Globus pallidus (tissue), 1 donor: ENCODE measurements at regions not wholly inside any gene's neighbourhood (a gene's known extent, or its start where the extent isn't known, plus 50 kb on each side); places are given as distances from the start of the nearest gene placed in this dataset.
A peak's percentile ranks its signal among the peaks of the same experiment; 100 is the strongest.

ENCODE experiments used
- DNase-seq: peaks from one replicate; pipeline ENCODE4 v3.0.0-alpha.2; 2015; ENCODE audit warnings: low spot score

DNA sequence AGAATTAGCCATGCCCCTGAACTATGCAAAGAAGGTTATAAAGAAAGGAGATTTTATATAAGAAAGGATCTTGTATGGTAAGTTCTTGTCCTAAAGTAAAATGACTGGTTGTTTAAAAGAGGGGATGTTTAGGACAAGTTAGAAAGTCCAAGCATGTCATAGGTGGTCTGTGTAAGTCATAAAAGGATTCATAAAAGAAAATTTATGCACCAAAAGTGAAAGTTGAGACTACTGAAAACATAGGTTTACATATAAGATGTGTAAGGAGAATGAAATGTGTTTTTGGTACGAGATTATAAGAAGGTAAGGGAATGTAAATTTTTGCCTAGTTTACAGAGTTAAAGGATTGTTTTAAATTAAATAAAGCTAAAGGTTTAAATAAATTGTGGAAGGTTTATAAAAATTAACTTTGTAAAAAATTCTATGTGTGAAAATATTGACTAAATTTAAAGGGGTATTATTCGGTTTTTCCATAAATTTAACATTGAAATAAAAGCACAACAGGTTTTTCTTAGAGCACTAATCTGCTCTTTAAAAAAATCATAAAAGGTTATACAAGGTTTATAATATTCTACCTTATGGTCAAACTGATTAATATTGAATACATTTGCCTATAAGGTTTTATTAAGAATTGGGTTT lies 93.6 kb upstream of the UST start:
- no peak for DNase-seq

DNA sequence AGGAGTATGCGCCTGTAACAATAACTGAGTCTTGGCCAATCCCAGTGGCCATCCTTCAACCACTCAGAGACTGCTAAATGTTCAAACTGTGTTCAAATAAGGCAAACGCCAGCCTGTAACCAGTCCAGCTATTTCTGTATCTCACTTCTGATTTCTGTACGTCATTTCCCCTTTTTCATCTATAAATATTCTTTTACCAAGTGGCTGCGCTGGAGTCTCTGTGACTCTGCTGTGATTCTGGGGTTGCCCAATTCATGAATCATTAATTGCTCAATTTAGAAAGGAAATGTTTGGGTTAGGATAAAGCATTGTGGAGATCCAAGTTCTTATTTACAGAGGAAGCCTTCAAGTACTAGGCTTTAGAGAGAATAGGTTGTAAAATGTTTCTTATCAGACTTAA lies 89.8 kb upstream of the UST start:
- DNase-seq = peak; percentile 49

- no peak for DNase-seq
Observed at GRCh38 chr6:148658681-148659430, 88.0 kb upstream of the UST start.

DNA sequence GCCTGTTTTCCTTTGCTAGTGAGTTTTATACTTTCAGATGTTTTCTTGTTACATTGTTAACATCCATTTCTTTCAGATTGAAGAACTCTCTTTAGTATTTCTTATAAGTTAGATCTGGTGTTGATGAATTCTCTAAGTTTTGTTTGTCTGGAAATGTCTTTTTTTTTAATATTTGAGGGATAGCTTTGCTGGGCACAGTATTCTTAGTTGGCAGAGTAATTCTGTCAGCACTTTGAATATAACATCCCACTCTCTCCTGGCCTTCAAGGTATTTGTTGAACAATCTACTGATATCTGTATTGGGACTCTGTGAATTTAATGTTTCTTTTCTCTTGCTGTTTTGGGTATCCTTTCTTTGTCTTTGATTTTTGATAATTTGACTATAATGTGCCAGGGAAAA lies 79.4 kb upstream of the UST start:
- DNase-seq = no peak

DNA sequence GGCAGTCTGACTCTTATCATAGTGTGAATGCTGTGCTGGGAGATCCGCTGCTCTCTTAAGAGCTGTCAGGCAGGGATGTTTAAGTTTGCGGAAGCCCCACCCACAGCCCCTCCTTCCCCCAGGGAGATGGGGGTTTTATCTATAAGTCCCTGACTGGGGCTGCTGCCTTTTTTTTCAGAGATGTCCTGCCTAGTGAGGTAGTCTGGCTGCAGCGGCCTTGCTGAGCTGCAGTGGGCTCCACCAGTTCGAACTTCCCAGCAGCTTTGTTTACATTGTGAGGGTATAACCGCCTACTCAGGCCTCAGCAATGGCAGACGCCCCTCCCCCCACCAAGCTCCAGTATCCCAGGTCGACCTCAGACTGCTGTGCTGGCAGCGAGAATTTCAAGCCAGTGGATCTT lies 75.7 kb upstream of the UST start:
- no peak for DNase-seq

- no peak for DNase-seq
Observed at GRCh38 chr6:148671952-148672351, 74.9 kb upstream of the UST start.

DNA sequence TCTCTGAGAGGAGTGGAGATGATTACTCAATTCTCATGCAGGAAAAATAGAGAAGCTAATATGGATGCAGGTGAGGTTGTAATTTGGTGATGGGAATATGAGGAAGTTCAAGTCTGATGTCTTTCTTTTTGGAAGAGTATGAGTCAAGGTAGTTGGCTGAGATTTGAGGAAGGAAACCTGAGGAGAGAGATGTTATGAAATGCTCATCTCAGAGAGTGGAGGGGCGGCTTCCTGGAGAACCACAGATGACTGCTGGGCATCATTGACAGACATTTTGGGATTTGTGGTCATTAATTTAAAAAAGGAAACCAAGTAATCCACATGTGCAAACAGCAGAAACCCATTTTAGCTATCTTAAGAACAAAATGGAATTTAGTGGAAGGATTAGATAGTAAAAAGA lies 72.5 kb upstream of the UST start:
- no peak for DNase-seq

- no peak for DNase-seq
Observed at GRCh38 chr6:148677594-148678476, 69.0 kb upstream of the UST start.

GRCh38 chr6:148678682-148679081 lies 68.1 kb upstream of the UST start:
- DNase-seq = no peak

- DNase-seq = no peak
Observed at GRCh38 chr6:148681666-148682065, 65.2 kb upstream of the UST start.

GRCh38 chr6:148682252-148682651 lies 64.6 kb upstream of the UST start:
- DNase-seq = no peak

DNA sequence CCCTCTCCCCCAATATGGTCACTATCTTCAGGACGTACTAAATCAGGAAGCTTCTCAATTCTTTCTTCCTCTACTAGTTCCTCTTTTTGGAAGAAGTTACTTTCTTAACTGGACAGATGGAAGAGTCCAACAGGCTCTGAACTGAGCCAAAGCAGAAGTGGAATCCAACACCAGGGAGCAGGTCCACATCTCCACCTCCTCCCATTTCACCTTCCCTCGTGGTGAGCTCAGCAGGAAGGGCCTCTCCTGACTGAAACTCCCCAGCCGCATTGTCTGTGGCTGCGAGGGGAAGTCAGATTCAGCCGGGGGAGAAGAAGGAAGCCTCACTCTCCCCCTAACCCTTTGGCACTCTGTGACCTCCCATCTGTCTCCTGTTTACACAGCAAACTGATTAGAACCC lies 63.8 kb upstream of the UST start:
- DNase-seq = peak; percentile 35

- no peak for DNase-seq
Observed at GRCh38 chr6:148689168-148689567, 57.7 kb upstream of the UST start.

DNA sequence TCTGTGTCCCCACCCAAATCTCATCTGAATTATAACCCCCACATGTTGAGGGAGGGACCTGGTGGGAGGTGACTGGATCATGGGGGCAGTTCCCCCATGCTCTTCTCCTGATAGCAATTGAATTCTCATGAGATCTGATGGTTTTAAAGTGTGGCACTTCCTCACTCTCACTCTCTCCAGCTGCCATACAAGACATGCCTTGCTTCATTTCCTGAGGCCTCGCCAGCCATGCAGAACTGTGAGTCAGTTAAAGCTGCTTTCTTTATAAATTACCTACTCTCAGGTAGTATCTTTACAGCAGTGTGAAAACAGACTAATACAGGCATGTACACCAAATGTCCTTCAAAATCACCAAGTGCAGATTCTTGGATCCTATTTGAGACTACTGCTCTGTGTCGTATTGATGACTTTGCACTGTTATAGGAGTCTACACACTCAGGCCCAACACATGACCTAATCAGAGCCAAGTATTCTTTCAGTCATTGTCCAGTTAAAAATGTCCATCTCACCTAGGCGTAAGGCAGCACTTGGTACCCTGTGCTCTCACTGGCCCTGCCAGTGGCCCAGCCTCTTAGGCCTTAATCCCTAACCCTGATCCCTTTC lies 52.8 kb upstream of the UST start:
- no peak for DNase-seq
